Left lung (tissue), 4 donors: ENCODE measurements at regions not wholly inside any gene's neighbourhood (a gene's known extent, or its start where the extent isn't known, plus 50 kb on each side); places are given as distances from the start of the nearest gene placed in this dataset.

ENCODE experiments used
- ATAC-seq: fragments of 200-7000 bp; cut with Tn5 transposase; one replicate; pipeline ENCODE4 v1.9.1; 2020; ENCODE audit warnings: moderate library complexity
- DNase-seq, 4 donors: peaks; one replicate each; pipeline ENCODE4 v3.0.0-alpha.2; 2013 to 2020
- H3K27ac ChIP-seq, 2 donors: fragments of 200-600 bp; sonication (generic) in 1 of 2; one replicate each; pipeline versions ENCODE4 v1.5.0 to v1.8.0; 2020 to 2021
- H3K27me3 ChIP-seq, 2 donors: fragments of 200-600 bp; sonication (generic) in 1 of 2; one replicate each; pipeline versions ENCODE4 v1.5.0 to v1.8.0; 2020 to 2021
- H3K36me3 ChIP-seq, 2 donors: fragments of 200-600 bp; sonication (generic) in 1 of 2; one replicate each; pipeline versions ENCODE4 v1.5.0 to v1.8.0; 2020 to 2021
- H3K4me1 ChIP-seq, 2 donors: fragments of 200-600 bp; one replicate each; pipeline ENCODE4 v1.8.0; 2021
- H3K4me3 ChIP-seq, 2 donors: fragments of 200-600 bp; sonication (generic) in 1 of 2; one replicate each; pipeline versions ENCODE4 v1.5.0 to v1.8.0; 2020 to 2021; ENCODE audit warnings: mild to moderate bottlenecking in 1 of 2
- H3K9me3 ChIP-seq, 2 donors: fragments of 200-600 bp; sonication (generic) in 1 of 2; one replicate each; pipeline versions ENCODE4 v1.5.0 to v1.8.0; 2020 to 2021
- CTCF ChIP-seq, 2 donors: fragments of 200-600 bp; sonication (generic) in 1 of 2; IDR thresholded peaks; one replicate each; pipeline versions ENCODE4 v1.5.0 to v1.8.0; 2021; ENCODE audit warnings: antibody characterized with exemption in 2 of 2
- intact Hi-C, 2 donors: fragments of 100-400 bp; cut with DNase I; formaldehyde crosslinking; loops; one replicate each; pipeline versions ENCODE4 v1.11.2 to v1.14.2; 2022
- donor health status: DM: no; HTN: yes; CAD: no.
- donor health status: DM: no; HTN: no; CAD: no.

DNA sequence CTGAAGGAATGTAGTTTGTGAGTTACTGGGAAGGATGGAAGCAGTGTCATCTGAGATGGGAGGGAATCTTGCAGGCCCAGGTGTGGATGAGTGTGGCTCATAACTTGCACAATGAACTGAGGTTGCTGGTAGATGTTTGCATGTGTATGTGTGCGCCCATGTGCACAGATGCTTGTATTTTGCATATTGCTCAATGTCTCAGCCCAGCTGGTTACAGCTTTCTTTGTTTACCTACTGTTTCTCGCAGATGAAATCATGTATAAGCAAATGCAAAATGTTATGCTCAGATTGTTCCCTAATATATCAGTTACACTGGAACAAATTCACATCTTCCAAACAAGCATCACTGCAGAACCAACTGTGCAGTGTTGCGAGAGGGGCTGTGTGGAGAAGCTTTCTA, 452.2 kb upstream of the EEF2KMT start:
- Histone ChIP-seq H3K36me3 (no peaks in the 10 kb centered on the region), H3K9me3 (no peaks in the 10 kb centered on the region), H3K27me3 (no peaks in the 10 kb centered on the region), H3K27ac (no peak overlapping the region), H3K4me1 (no peaks in the 10 kb centered on the region), H3K4me3 (no peak overlapping the region)
- TF ChIP-seq CTCF (IDR thresholded peaks at IDR 0.05): no peak
- ATAC-seq (no peak), DNase-seq (no peak)
- intact Hi-C loops: no loop called here

DNA sequence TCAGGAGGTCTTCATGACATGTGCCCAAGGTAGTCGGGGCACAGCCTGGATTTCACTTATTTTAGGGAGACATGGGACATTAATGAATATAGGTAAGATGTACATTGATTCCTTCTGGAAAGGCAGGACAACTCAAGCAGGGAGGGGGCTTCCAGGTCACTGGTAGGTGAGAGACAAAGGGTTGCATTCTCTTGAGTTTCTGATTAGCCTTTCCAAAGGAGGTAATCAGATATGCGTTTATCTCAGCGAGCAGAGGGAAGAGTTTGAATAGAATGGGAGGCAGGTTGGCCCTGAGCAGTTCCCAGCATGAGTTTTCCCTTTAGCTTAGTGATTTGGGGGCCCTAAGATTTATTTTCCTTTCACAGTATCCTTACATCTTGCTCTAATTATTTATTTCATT, 443.8 kb upstream of the EEF2KMT start:
- no peak overlapping the region for H3K4me3 ChIP-seq
- ATAC-seq: no peak
- intact Hi-C loops: no loop called here
- no peaks in the 10 kb centered on the region for H3K27me3 ChIP-seq
- no peak for DNase-seq
- H3K36me3 ChIP-seq: no peaks in the 10 kb centered on the region
- peaks cover 0 to 6% of the 10 kb centered on the region in 2 donors for H3K9me3 ChIP-seq
- H3K4me1 ChIP-seq: no peaks in the 10 kb centered on the region
- no peak overlapping the region for H3K27ac ChIP-seq
- TF ChIP-seq CTCF (IDR thresholded peaks at IDR 0.05): no peak

DNA sequence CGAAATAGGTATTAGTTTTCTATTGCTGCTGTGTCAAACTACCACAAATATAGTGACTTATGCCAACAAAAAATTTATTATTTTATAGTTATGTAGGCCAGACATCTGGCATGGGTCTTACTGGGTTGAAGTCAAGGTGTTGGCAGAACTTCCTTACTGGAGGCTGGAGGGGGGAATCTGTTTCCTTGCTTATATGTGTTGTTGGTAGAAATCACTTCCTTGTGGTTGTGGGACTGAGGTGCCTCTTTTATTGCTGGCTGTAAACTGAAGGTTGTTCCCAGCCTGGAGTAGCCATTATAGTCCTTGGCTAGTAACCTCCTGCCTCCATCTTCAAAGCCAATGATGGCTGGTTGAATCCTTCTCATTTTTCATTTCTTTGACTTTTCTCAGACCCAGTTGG, 439.8 kb upstream of the EEF2KMT start:
- ATAC-seq (no peak), DNase-seq (no peak)
- H3K4me3 ChIP-seq: no peak overlapping the region
- no peak for TF ChIP-seq CTCF (IDR thresholded peaks at IDR 0.05)
- H3K27ac ChIP-seq: no peak overlapping the region
- intact Hi-C loops: no loop called here
- H3K36me3 ChIP-seq: no peaks in the 10 kb centered on the region
- no peaks in the 10 kb centered on the region for H3K4me1 ChIP-seq
- peaks cover 0 to 15% of the 10 kb centered on the region in 2 donors for H3K9me3 ChIP-seq
- no peaks in the 10 kb centered on the region for H3K27me3 ChIP-seq

GRCh38 chr16:5533321-5533888, 435.8 kb upstream of the EEF2KMT start:
- H3K4me1 ChIP-seq: no peaks in the 10 kb centered on the region
- no peak for ATAC-seq
- no peaks in the 10 kb centered on the region for H3K36me3 ChIP-seq
- H3K9me3 ChIP-seq: peaks cover 0 to 18% of the 10 kb centered on the region in 2 donors
- TF ChIP-seq CTCF (IDR thresholded peaks at IDR 0.05): no peak
- DNase-seq: no peak
- intact Hi-C loops: no loop called here
- H3K27me3 ChIP-seq: no peaks in the 10 kb centered on the region
- H3K27ac ChIP-seq: no peak overlapping the region
- no peak overlapping the region for H3K4me3 ChIP-seq

DNA sequence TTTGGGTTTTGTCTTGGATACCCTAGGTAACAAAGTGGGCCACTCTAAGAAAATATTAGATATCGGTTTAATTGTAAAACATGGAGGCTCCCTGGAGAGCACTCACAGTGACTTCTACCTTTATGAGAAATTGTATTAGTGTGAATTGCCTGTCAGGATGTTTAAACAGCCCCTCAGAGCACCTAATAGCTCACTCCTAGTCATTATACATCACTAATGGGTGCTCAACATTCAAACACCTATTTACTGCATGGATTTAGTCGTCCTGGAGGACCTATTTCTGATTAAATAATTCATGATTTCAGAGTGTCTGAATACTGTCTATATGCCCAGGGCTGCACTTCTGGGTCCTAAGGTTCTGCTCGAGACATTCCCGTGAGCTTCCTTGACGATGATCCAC, 430.2 kb upstream of the EEF2KMT start:
- H3K4me1 ChIP-seq: no peaks in the 10 kb centered on the region
- H3K36me3 ChIP-seq: no peaks in the 10 kb centered on the region
- H3K9me3 ChIP-seq: peaks cover 0 to 3% of the 10 kb centered on the region in 2 donors
- DNase-seq: no peak
- no peak for ATAC-seq
- intact Hi-C loops: no loop called here
- no peak for TF ChIP-seq CTCF (IDR thresholded peaks at IDR 0.05)
- no peak overlapping the region for H3K27ac ChIP-seq
- peaks cover 0 to 16% of the 10 kb centered on the region in 2 donors for H3K27me3 ChIP-seq
- no peak overlapping the region for H3K4me3 ChIP-seq
